H1 (cell line): ENCODE measurements at regions not wholly inside any gene's neighbourhood (a gene's known extent, or its start where the extent isn't known, plus 50 kb on each side); places are given as distances from the start of the nearest gene placed in this dataset.

Source experiments
- CTCF ChIA-PET: fragments of 300-600 bp; sonication (Branson Sonifier 250); formaldehyde crosslinking; loops from one replicate; lab custom pipeline; 2021; ENCODE audit not compliant: partially characterized antibody; lab: Charles Lee
- POLR2A ChIA-PET: fragments of 300-600 bp; sonication (Branson Sonifier 250); formaldehyde crosslinking; loops from one replicate; lab custom pipeline; 2021; ENCODE audit warnings: inconsistent platforms; ENCODE audit not compliant: partially characterized antibody; lab: Charles Lee
- DNase-seq, 2 experiments: peaks; one replicate each; pipeline versions ENCODE4 v3.0.0 to v3.0.0-alpha.2; 2010 to 2022; ENCODE audit warnings: low spot score in 2 of 2, low read depth in 1 of 2, mixed read lengths in 1 of 2
- FAIRE-seq: peaks from 2 replicates; lab custom pipeline; 2011; peaks lifted over from hg19 to GRCh38; lab: Jason Lieb, UNC
- H2AFZ ChIP-seq: 2 replicates; pipeline ENCODE4 v1.8.1; 2012; ENCODE audit warnings: low read length, inconsistent platforms
- H2AK5ac ChIP-seq: 2 replicates; pipeline ENCODE4 v1.6.1; 2013; ENCODE audit warnings: low read depth, low read length
- H2BK120ac ChIP-seq: replicated peaks from 2 replicates; pipeline ENCODE3; 2013; ENCODE audit warnings: low read depth, low read length, inconsistent platforms
- H2BK12ac ChIP-seq: 2 replicates; pipeline ENCODE4 v1.6.1; 2013; ENCODE audit warnings: low read depth, low read length
- H2BK15ac ChIP-seq: 2 replicates; pipeline ENCODE4 v1.6.1; 2013; ENCODE audit warnings: low read length
- H2BK20ac ChIP-seq: 2 replicates; pipeline ENCODE4 v1.6.1; 2013; ENCODE audit warnings: low read length
- H2BK5ac ChIP-seq: 2 replicates; pipeline ENCODE4 v1.6.1; 2013; ENCODE audit warnings: low read depth, low read length
- H3K14ac ChIP-seq: 2 replicates; pipeline ENCODE4 v1.6.1; 2013; ENCODE audit warnings: inconsistent platforms; ENCODE audit not compliant: insufficient read length
- H3K18ac ChIP-seq: 2 replicates; pipeline ENCODE4 v1.6.1; 2013; ENCODE audit warnings: low read length; ENCODE audit errors: extremely low read depth
- H3K23ac ChIP-seq: 2 replicates; pipeline ENCODE4 v1.6.1; 2013; ENCODE audit warnings: inconsistent platforms; ENCODE audit not compliant: insufficient read length
- H3K23me2 ChIP-seq: 2 replicates; pipeline ENCODE4 v1.6.1; 2013; ENCODE audit warnings: low read depth, low read length
- H3K27ac ChIP-seq: 2 replicates; pipeline ENCODE4 v1.6.1; 2011; ENCODE audit warnings: low read depth, low read length, inconsistent platforms
- H3K27me3 ChIP-seq, 4 experiments: replicated peaks in 1 of 4; 1 replicate in 1 of 4; 2 replicates in 3 of 4; pipeline versions ENCODE4 v1.6.1 to v1.8.1; 2011 to 2013; ENCODE audit warnings: low read length in 3 of 4, mild to moderate bottlenecking in 3 of 4, inconsistent platforms in 2 of 4, mixed read lengths in 2 of 4, moderate library complexity in 1 of 4; ENCODE audit not compliant: control insufficient read depth in 3 of 4, insufficient read depth in 3 of 4; ENCODE audit errors: extremely low read depth in 1 of 4
- H3K36me3 ChIP-seq, 4 experiments: 2 replicates each; pipeline versions ENCODE4 v1.6.1 to v1.8.1; 2011 to 2013; ENCODE audit warnings: mild to moderate bottlenecking in 4 of 4, low read length in 3 of 4, moderate library complexity in 2 of 4, control low read depth in 1 of 4, inconsistent platforms in 1 of 4; ENCODE audit not compliant: insufficient read depth in 4 of 4, control insufficient read depth in 2 of 4
- H3K4ac ChIP-seq: replicated peaks from 2 replicates; pipeline ENCODE3; 2013; ENCODE audit warnings: low read length, low read depth, mixed read lengths, inconsistent platforms; ENCODE audit not compliant: insufficient read length
- H3K4me1 ChIP-seq, 4 experiments: replicated peaks in 1 of 4; 1 replicate in 1 of 4; 2 replicates in 3 of 4; pipeline versions ENCODE4 v1.6.1 to v1.8.1; 2011 to 2013; ENCODE audit warnings: low read length in 3 of 4, inconsistent platforms in 2 of 4, mixed read lengths in 1 of 4; ENCODE audit not compliant: insufficient read depth in 4 of 4, control insufficient read depth in 3 of 4
- H3K4me2 ChIP-seq, 2 experiments: 2 replicates each; pipeline versions ENCODE4 v1.6.1 to v1.8.1; 2011 to 2013; ENCODE audit warnings: low read depth in 2 of 2, low read length in 2 of 2, control low read depth in 1 of 2, inconsistent platforms in 1 of 2, mild to moderate bottlenecking in 1 of 2; ENCODE audit not compliant: insufficient read depth in 1 of 2
- H3K4me3 ChIP-seq, 4 experiments: fragments of 200-600, 300-600 bp in 1 of 4; sonication (generic), shearing (Covaris generic), sonication (Bioruptor Twin) in 1 of 4; 2 replicates each; pipeline versions ENCODE4 v1.5.1 to v1.8.1; 2011 to 2016; ENCODE audit warnings: low read length in 4 of 4, low read depth in 3 of 4, control low read depth in 2 of 4, inconsistent platforms in 2 of 4, mild to moderate bottlenecking in 2 of 4, mixed read lengths in 1 of 4, moderate library complexity in 1 of 4; ENCODE audit not compliant: insufficient read depth in 2 of 4; ENCODE audit errors: extremely low read depth in 1 of 4
- H3K56ac ChIP-seq: replicated peaks from 2 replicates; pipeline ENCODE3; 2013; ENCODE audit warnings: low read depth, mild to moderate bottlenecking, mixed read lengths, low read length, inconsistent platforms; ENCODE audit not compliant: insufficient read length
- H3K79me1 ChIP-seq: 2 replicates; pipeline ENCODE4 v1.6.1; 2013; ENCODE audit warnings: low read depth, low read length, control low read depth
- H3K79me2 ChIP-seq, 2 experiments: 2 replicates each; pipeline versions ENCODE4 v1.6.1 to v1.8.1; 2012 to 2013; ENCODE audit warnings: low read length in 2 of 2, mild to moderate bottlenecking in 2 of 2, inconsistent platforms in 1 of 2; ENCODE audit not compliant: insufficient read depth in 2 of 2, control insufficient read depth in 1 of 2
- H3K9ac ChIP-seq, 4 experiments: replicated peaks in 1 of 4; 1 replicate in 1 of 4; 2 replicates in 3 of 4; pipeline versions ENCODE4 v1.6.1 to v1.8.1; 2011 to 2013; ENCODE audit warnings: low read depth in 3 of 4, low read length in 3 of 4, control low read depth in 2 of 4, mild to moderate bottlenecking in 2 of 4, moderate library complexity in 2 of 4, inconsistent platforms in 1 of 4; ENCODE audit errors: extremely low read depth in 1 of 4
- H3K9me3 ChIP-seq, 2 experiments: 2 replicates each; pipeline versions ENCODE4 v1.6.1 to v1.8.1; 2012 to 2013; ENCODE audit warnings: mild to moderate bottlenecking in 2 of 2, moderate library complexity in 2 of 2, control low read depth in 1 of 2, inconsistent platforms in 1 of 2, low read depth in 1 of 2, low read length in 1 of 2, mixed read lengths in 1 of 2; ENCODE audit not compliant: insufficient read depth in 2 of 2
- H4K20me1 ChIP-seq, 2 experiments: replicated peaks in 1 of 2; 2 replicates each; pipeline versions ENCODE3 to v1.8.1; 2011 to 2013; ENCODE audit warnings: inconsistent platforms in 2 of 2, low read length in 2 of 2, mild to moderate bottlenecking in 1 of 2; ENCODE audit not compliant: insufficient read depth in 2 of 2, control insufficient read depth in 1 of 2
- H4K5ac ChIP-seq: 2 replicates; pipeline ENCODE4 v1.6.1; 2013; ENCODE audit warnings: low read length, low read depth, mixed read lengths, inconsistent platforms; ENCODE audit not compliant: insufficient read length
- H4K8ac ChIP-seq: 2 replicates; pipeline ENCODE4 v1.8.0; 2013; ENCODE audit warnings: mild to moderate bottlenecking, moderate library complexity, low read length, inconsistent platforms; ENCODE audit not compliant: insufficient read depth; ENCODE audit errors: extremely low read depth
- H4K91ac ChIP-seq: replicated peaks from 2 replicates; pipeline ENCODE3; 2013; ENCODE audit warnings: low read length, mixed read lengths, inconsistent platforms; ENCODE audit not compliant: insufficient read length
- EZH2 ChIP-seq: fragments of 200-600 bp; sonication (generic); IDR thresholded peaks from 2 replicates; pipeline ENCODE4 v1.7.1; 2012; ENCODE audit warnings: low read depth, mild to moderate bottlenecking, moderate library complexity, low read length, inconsistent platforms; ENCODE audit not compliant: severe bottlenecking
- RAD21 ChIP-seq, 2 experiments: IDR thresholded peaks in 1 of 2; conservative IDR thresholded peaks in 1 of 2; 2 replicates each; pipeline ENCODE4 v1.6.1; 2011; ENCODE audit warnings: low read depth in 2 of 2, low read length in 2 of 2, improper control_type of control experiment in 1 of 2, inconsistent platforms in 1 of 2, mild to moderate bottlenecking in 1 of 2, moderate library complexity in 1 of 2
- WGBS, 2 experiments: shearing (Covaris generic) in 1 of 2; methylation state at CpG; one replicate each; pipeline versions ENCODE4 v1.1.6 to v1.1.7; 2013 to 2015; ENCODE audit warnings: low lambda C conversion rate in 2 of 2, mixed read lengths in 2 of 2, inconsistent platforms in 1 of 2, low coverage in 1 of 2, missing lambda C conversion rate in 1 of 2; ENCODE audit not compliant: insufficient replicate concordance in 2 of 2, insufficient coverage in 1 of 2, insufficient read length in 1 of 2; ENCODE audit errors: extremely low coverage in 1 of 2, missing lambda C conversion rate in 1 of 2; 5-methylcytosine and 5-hydroxymethylcytosine counted together

DNA sequence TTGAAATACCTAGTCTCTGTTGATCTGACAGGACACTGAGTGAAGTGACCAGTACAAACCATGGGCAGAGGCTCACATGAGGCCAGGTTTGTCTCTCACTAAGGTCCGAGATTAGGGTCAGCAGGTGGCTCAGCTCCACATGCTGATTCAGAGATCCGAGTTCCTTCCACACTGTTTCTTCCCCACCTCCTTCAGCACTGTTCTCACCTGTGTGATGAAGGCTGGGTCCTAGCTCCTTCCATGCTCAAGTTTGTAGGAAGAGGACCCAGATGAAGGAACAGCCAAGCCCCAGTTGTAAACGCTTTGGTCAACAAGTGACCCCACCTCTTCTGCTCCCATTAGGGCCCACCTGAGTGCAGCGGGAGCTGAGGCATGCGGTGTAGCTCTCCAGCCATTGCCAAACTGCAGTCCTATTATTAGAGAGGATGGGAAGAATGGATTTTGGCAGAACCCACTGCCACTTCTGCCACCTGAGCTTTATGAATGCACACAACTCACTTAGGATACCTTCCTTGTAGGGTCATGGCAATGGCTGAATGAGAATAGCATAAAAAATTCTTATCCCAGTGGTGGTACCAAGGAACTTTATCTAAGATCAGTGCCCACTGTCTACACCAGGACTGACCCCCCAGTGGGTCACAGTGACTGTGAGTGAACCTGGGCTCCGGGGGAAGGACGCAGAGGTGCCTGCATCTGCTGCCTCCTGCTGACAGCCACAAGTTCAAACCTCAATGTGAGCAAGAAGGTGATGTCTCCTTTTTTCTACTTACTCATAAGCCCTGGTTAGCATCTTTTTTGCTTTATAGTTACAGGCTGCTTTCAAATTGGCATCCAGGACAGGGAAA is 324.8 kb upstream of the HS6ST1 start:
- Histone ChIP-seq H2BK12ac (peak overlapping the region; percentile 99), H3K27ac (peak overlapping the region; percentile 70; the same call in 1 of the 2 replicates), H3K36me3 (no peaks in the 10 kb centered on the region), H3K4me1 (peaks cover 18 to 49% (median 30%) of the 10 kb centered on the region in 4 experiments), H4K5ac (no peak overlapping the region), H4K8ac (no peak overlapping the region), H3K18ac (peak overlapping the region; percentile 95), H4K91ac (peak overlapping the region; percentile 94), H3K23me2 (peaks cover 2% of the 10 kb centered on the region; the same call in 1 of the 2 replicates), H4K20me1 (no peaks in the 10 kb centered on the region), H3K27me3 (peaks cover 0 to 2% (median 0%) of the 10 kb centered on the region in 4 experiments; a peak in 2 of 7 replicates), H2BK15ac (peak overlapping the region; percentile 9; the same call in 1 of the 2 replicates), H3K4ac (peak overlapping the region; percentile 94), H3K79me2 (no peaks in the 10 kb centered on the region), H2BK120ac (peak overlapping the region; percentile 93), H3K23ac (no peak overlapping the region), H2AK5ac (peak overlapping the region; percentile 96), H3K9me3 (no peaks in the 10 kb centered on the region), H3K4me3 (peak overlapping the region in 1 of 4 experiments; percentile 15; a peak in 1 of 8 replicates), H2AFZ (no peak overlapping the region), H3K56ac (peak overlapping the region; percentile 37), H2BK5ac (peak overlapping the region; percentile 98; the same call in 1 of the 2 replicates), H2BK20ac (peak overlapping the region; percentile 98), H3K4me2 (peak overlapping the region; percentile 3 to 63; a peak in 3 of 4 replicates), H3K9ac (no peak overlapping the region; a peak in 1 of 7 replicates), H3K14ac (no peak overlapping the region), H3K79me1 (no peaks in the 10 kb centered on the region)
- 79% methylated on average over 7 of the region's 7 CpGs; no CpG with 5 or more reads in 1 of the 2 experiments for WGBS, 2 experiments
- FAIRE-seq = no peak
- TF ChIP-seq RAD21 (IDR thresholded peaks at IDR 0.05 in 1 of 2, conservative IDR thresholded peaks at IDR 0.05 in 1 of 2; ENCODE audit: low read depth in 2 of 2, low read length in 2 of 2) = peak in 1 of 2 experiments; percentile 7; a peak in 2 of 4 replicates
- TF ChIP-seq EZH2 = no peak
- peak in 1 of 2 experiments; percentile 32 for DNase-seq
- ChIA-PET CTCF (interaction anchor here (0.8 to 1.3 kb wide), 5 partner anchors 16 to 334 kb away, joined by 3 to 5 read pairs (median 4); no protein-coding TSS in a partner anchor), POLR2A (interaction anchor here (1.6 kb wide), 1 partner anchor 17 kb away, joined by 5 read pairs; no protein-coding TSS in a partner anchor)
